SHP77 treated with DMSO at 0.1 percent for 48 hours (cell line): ENCODE measurements at regions not wholly inside any gene's neighbourhood (a gene's known extent, or its start where the extent isn't known, plus 50 kb on each side); places are given as distances from the start of the nearest gene placed in this dataset.

ENCODE experiments used
- DNase-seq: peaks from one replicate; lab custom pipeline; 2025; lab: John Stamatoyannopoulos, UW

DNA sequence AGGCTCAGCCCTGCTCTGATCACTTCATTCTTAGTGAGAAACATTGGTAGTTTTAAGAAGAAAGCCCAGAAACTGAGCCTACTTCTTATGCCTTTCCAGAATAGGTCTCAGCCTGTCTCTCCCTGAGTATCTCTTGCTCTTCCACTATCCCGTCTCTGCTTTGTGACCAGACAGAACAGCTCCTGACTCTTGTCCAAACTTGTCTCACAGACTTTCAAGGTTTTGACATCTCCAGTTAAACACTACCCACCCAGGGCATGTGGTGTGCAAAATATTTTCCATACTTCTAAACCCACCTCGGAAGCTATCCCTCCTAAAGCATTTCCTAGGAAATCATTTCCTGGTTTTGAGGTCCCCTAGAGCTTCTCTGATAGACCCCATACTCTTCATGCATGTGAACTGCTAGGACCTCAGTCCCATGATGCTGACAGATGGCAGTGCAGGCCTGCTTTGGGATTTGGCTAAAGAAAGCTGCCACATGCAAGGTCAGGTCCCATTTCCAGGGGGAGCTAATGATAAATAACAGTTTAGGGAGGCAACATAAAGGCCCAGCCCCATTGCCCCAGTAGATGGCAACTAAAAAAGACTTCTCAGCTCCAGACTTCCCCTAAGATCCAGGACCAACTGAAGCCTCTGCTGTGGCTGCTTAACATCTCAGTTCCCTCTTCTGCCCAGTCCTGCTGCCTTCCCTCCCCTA is 211.5 kb downstream of the MED10 start:
- DNase-seq: no peak

DNA sequence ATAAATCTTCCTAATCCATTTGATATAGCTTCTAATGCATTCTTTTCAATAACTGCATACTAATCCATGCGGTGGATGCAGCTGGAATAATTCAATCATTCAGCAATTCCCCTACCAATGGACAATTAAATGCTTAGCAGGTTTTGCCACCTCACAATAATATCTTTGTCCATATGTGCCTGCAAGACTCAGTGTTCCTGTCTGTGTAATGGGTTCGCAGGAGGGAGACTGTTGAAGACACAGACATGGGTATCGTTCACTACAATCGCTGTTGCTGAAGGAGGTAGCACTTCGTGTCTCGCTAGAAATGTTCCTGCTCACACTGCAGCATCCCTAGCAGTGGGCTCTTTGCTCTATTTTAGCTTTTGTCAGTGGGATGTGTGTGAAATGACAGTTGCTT is 214.4 kb downstream of the MED10 start:
- no peak for DNase-seq

GRCh38 chr5:6162175-6162574 is 216.2 kb downstream of the MED10 start:
- DNase-seq: no peak

- no peak for DNase-seq
Observed at GRCh38 chr5:6161257-6161656, 217.1 kb downstream of the MED10 start.

DNA sequence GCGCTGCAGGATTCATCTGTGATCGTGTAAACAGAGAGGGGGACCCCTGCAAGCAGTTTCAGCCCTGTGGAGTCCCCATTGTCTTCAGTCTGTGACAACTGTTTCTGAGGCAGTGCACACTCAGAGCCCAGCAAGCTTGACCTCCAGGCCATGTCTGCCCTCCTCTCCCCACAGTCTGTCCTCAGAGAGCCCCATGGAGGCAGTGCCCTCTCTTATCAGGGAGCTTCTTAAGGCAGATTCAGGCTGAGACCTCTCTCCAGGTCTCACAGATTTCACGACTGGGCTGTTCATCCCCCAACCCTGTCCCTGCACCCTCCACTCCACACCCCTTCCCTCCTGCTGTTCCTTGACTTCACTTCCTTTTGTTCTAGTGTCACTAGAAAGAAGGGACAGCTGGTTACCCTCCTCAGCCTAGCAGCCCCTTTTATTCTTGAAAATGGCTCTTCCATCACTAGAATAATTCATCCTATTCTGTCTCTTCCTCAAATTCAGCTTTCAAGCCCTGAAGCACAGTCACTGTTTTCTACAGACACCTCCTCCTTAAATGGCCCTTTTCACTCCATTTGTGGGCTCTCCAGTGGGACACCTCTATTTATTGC is 218.4 kb downstream of the MED10 start:
- no peak for DNase-seq

DNA sequence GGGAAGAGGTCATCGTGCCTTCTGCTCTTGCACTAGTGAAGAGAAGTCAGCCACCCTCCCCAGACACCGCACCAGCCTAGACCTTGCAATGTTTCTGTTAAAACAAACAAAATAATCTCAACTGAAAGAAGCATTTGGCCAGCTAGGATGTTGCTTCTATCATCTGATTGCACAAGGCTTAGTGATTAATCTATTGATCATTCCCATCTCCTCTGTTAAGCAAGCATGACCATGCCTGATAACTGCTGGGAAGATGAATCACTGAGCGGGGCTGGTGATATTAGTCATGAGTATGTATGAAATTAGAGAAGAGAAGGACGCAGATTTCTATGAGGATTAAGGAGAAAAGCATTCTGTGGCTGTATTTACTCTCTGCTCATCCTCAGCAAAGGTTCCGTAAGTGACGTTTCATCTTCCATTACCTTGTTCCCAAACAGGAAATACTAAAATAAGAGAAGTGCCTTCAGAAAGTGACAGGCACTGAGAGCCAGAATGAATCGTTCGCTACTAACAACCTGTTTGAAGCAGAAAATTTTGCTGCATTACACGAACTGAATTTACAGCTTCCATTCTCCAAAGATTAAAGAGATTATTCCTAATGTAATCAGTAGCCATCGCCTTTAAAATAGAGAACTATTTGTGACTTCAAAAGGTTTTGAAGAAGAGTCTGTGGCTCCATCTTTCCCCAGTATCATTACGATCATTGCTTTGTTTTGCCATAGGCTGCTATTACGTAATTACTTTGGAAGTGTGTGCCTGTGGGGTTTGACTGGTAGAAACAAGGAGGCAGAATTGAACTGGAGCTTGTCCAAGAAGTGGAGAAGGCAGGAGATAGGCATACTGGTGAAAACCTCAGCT is 219.1 kb downstream of the MED10 start:
- no peak for DNase-seq

GRCh38 chr5:6154216-6154615 is 224.1 kb downstream of the MED10 start:
- DNase-seq: no peak

- no peak for DNase-seq
Observed at GRCh38 chr5:6146271-6146670, 232.1 kb downstream of the MED10 start.

- no peak for DNase-seq
Observed at GRCh38 chr5:6145616-6146237, 232.6 kb downstream of the MED10 start.

- no peak for DNase-seq
Observed at GRCh38 chr5:6143523-6143922, 234.8 kb downstream of the MED10 start.

DNA sequence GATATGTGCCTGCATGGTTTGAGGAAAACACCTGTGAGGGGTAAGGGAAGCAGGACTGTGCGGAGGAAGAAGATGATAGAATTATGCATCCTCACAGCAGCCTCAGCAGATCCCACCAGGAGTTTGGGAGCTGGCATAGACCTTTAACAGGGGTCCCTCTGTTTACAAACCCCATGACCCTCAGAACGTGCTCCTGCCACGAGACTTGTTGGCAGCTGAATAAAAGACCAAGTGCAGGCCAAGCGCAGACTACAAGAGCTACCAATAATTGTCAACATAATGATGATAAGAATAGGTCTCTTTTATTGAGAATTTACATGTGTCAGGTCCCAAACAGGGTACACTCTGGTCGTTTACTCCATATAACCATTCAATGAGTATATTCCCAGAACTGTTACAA is 236.0 kb downstream of the MED10 start:
- no peak for DNase-seq

GRCh38 chr5:6140219-6140618 is 238.1 kb downstream of the MED10 start:
- DNase-seq: no peak

DNA sequence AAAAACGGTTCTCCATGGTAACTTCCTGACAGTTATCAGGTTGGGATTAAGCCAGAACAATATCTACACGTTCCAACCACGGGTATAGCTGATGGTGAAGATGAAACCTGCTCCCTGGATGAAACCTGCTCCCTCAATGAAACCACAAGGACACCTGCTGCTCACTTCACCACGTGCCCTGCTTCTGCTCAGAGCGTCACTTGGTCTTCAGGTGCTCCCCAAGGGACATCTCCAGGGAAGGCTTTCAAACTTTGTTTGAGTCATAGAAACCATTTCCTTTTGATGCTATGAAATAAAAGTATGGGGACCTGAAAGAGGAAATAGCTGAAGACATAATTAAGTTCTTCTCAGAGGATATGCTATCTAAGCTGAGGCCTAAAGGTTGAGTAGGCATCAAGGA is 242.4 kb downstream of the MED10 start:
- DNase-seq: no peak

- no peak for DNase-seq
Observed at GRCh38 chr5:6134281-6134680, 244.1 kb downstream of the MED10 start.

- DNase-seq: no peak
Observed at GRCh38 chr5:6125781-6126180, 252.6 kb downstream of the MED10 start.

DNA sequence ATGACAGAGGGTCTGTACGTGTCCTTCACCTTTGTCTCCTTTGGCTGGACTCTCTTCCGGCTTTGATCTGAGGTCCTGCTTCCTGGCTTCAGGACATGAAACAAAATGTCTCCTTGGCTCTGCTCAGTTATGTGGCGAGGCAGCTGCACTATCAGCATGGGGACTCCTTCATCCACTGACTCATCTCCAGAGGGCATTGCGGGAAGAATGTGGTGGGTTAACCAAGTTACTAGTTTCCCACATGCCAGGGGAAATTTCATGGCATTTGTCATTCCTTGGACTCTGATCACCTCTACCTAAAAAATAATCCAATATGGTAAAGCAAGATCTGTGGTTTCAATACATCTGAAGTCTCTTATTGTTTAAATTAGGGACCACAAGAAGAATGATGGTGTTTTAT is 259.7 kb downstream of the MED10 start:
- no peak for DNase-seq

DNA sequence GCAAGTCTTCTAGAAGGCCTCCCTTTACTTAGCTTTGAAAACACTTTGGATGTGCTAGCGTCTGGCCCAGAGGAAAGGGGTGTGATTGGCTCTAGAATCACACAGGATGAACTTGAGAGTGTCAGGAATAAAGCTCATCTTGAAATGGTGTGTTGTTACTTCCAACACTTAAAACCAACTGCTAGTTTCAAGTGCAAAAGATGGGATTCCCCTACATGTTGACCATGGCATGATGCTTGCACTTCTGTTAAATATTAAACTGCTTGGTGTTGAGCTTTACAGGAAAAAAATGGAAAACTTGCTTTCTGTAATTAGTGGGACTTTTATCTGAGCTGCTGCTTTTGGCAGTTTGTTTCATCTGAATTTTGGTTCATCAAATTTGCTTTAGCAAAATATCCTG is 261.1 kb downstream of the MED10 start:
- DNase-seq: no peak

GRCh38 chr5:6115852-6116251 is 262.5 kb downstream of the MED10 start:
- DNase-seq: no peak

DNA sequence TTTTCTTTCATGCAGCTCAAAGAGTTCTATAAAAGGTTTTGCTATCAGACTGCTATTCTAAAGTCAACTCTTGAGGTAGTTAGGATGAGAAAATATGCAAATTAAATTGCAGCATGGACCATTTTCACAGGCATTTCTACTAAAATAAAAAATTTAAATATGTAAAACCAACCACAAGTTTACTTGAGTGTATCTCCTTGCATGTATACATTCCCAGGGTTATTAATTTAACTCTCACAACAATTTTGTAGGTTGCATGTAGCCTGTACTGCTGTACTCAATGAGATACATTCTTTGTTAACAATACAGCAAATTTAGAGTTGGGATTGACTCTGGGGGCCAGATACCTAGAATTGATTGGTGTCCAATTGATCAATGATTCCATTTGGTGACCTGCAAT is 265.8 kb downstream of the MED10 start:
- DNase-seq: no peak

DNA sequence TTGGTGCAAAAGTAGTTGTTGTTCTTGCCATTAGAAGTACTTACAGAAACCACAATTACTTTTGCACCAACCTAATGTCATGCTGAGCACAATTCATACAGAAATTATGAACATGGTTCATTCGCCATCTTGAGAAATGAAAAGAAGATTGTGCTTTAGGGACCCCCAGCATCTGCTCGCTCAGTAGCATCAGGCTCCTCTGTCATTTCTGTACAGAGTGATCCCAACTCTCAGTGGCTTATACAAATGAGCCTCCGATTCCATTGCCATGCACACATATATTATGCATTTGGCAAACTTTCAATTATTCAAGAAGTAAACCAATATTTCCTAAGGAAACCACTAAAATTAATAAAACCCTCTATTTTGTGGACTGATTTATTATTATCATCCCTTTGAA is 266.2 kb downstream of the MED10 start:
- no peak for DNase-seq

GRCh38 chr5:6111131-6111530 is 267.2 kb downstream of the MED10 start:
- no peak for DNase-seq

- DNase-seq: no peak
Observed at GRCh38 chr5:6110441-6111005, 267.8 kb downstream of the MED10 start.
